Endodermal cell (in vitro differentiated cells): ENCODE measurements at regions not wholly inside any gene's neighbourhood (a gene's known extent, or its start where the extent isn't known, plus 50 kb on each side); places are given as distances from the start of the nearest gene placed in this dataset.

Source experiments
- DNase-seq: peaks from one replicate; pipeline ENCODE4 v3.0.0-alpha.2; 2017
- H3K27ac ChIP-seq: 2 replicates; pipeline ENCODE4 v1.5.1; 2013; ENCODE audit warnings: mild to moderate bottlenecking, low read depth, low read length, moderate library complexity
- H3K27me3 ChIP-seq: 2 replicates; pipeline ENCODE4 v1.6.1; 2013; ENCODE audit warnings: mild to moderate bottlenecking, low read length, moderate library complexity; ENCODE audit not compliant: insufficient read depth, control insufficient read depth, poor library complexity, severe bottlenecking
- H3K36me3 ChIP-seq: 2 replicates; pipeline ENCODE4 v1.7.0; 2013; ENCODE audit warnings: mild to moderate bottlenecking, low read length, moderate library complexity; ENCODE audit not compliant: control insufficient read depth, insufficient read depth
- H3K4me1 ChIP-seq: one replicate; pipeline ENCODE4 v1.7.0; 2013; ENCODE audit warnings: low read length; ENCODE audit not compliant: control insufficient read depth, insufficient read depth
- H3K4me3 ChIP-seq: 2 replicates; pipeline ENCODE4 v1.5.1; 2013; ENCODE audit warnings: mild to moderate bottlenecking, low read length, moderate library complexity
- H3K9ac ChIP-seq: 2 replicates; pipeline ENCODE4 v1.6.1; 2013; ENCODE audit warnings: mild to moderate bottlenecking, low read length, moderate library complexity; ENCODE audit not compliant: poor library complexity, severe bottlenecking; ENCODE audit errors: extremely low read depth
- H3K9me3 ChIP-seq: 2 replicates; pipeline ENCODE4 v1.6.1; 2013; ENCODE audit warnings: mild to moderate bottlenecking, low read length, moderate library complexity; ENCODE audit not compliant: control insufficient read depth
- H3K27ac Mint-ChIP-seq: 2 replicates; pipeline ENCODE4 v1.8.0; 2020; ENCODE audit warnings: mixed read lengths
- H3K27me3 Mint-ChIP-seq: 2 replicates; pipeline ENCODE4 v1.8.0; 2021; ENCODE audit warnings: mild to moderate bottlenecking, mixed read lengths; ENCODE audit not compliant: insufficient read depth
- H3K36me3 Mint-ChIP-seq: 2 replicates; pipeline ENCODE4 v1.8.0; 2020; ENCODE audit warnings: low read depth, mixed read lengths
- H3K4me1 Mint-ChIP-seq: 2 replicates; pipeline ENCODE4 v1.8.0; 2020; ENCODE audit warnings: mixed read lengths
- H3K4me3 Mint-ChIP-seq: 2 replicates; pipeline ENCODE4 v1.8.0; 2020; ENCODE audit warnings: mild to moderate bottlenecking, moderate library complexity, mixed read lengths
- H3K9me3 Mint-ChIP-seq: 2 replicates; pipeline ENCODE4 v1.8.0; 2020; ENCODE audit warnings: mild to moderate bottlenecking, mixed read lengths
- WGBS, 2 experiments: methylation state at CpG; one replicate each; pipeline versions ENCODE4 v1.1.5 to v1.1.7; 2013; ENCODE audit warnings: missing lambda C conversion rate in 2 of 2, mixed read lengths in 1 of 2; ENCODE audit not compliant: insufficient coverage in 1 of 2, insufficient read length in 1 of 2; 5-methylcytosine and 5-hydroxymethylcytosine counted together
- TF ChIP-seq, protein P1 (sequence below): fragments of 200-600 bp; sonication (generic); conservative IDR thresholded peaks from 2 replicates; pipeline ENCODE4 v1.5.0; 2021; ENCODE audit warnings: antibody characterized with exemption, mild to moderate bottlenecking

- H3K4me1 Mint-ChIP-seq = no peaks in the 10 kb centered on the region
- Histone ChIP-seq H3K27me3 (peaks cover 29% of the 10 kb centered on the region), H3K9me3 (no peaks in the 10 kb centered on the region), H3K4me1 (no peaks in the 10 kb centered on the region), H3K4me3 (no peak overlapping the region), H3K27ac (no peak overlapping the region), H3K9ac (no peak overlapping the region), H3K36me3 (no peaks in the 10 kb centered on the region)
- H3K9me3 Mint-ChIP-seq = no peaks in the 10 kb centered on the region
- no peaks in the 10 kb centered on the region for H3K36me3 Mint-ChIP-seq
- DNase-seq = no peak
- WGBS, 2 experiments = 85 to 86% methylated on average over 2 of the region's 2 CpGs
- TF ChIP-seq, protein P1, sequence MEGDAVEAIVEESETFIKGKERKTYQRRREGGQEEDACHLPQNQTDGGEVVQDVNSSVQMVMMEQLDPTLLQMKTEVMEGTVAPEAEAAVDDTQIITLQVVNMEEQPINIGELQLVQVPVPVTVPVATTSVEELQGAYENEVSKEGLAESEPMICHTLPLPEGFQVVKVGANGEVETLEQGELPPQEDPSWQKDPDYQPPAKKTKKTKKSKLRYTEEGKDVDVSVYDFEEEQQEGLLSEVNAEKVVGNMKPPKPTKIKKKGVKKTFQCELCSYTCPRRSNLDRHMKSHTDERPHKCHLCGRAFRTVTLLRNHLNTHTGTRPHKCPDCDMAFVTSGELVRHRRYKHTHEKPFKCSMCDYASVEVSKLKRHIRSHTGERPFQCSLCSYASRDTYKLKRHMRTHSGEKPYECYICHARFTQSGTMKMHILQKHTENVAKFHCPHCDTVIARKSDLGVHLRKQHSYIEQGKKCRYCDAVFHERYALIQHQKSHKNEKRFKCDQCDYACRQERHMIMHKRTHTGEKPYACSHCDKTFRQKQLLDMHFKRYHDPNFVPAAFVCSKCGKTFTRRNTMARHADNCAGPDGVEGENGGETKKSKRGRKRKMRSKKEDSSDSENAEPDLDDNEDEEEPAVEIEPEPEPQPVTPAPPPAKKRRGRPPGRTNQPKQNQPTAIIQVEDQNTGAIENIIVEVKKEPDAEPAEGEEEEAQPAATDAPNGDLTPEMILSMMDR = no peak
- no peak overlapping the region for H3K27ac Mint-ChIP-seq
- H3K27me3 Mint-ChIP-seq = peaks cover 47% of the 10 kb centered on the region
- no peak overlapping the region for H3K4me3 Mint-ChIP-seq
Observed at GRCh38 chr16:26742040-26742439, 324.7 kb upstream of the C16orf82 start.

DNA sequence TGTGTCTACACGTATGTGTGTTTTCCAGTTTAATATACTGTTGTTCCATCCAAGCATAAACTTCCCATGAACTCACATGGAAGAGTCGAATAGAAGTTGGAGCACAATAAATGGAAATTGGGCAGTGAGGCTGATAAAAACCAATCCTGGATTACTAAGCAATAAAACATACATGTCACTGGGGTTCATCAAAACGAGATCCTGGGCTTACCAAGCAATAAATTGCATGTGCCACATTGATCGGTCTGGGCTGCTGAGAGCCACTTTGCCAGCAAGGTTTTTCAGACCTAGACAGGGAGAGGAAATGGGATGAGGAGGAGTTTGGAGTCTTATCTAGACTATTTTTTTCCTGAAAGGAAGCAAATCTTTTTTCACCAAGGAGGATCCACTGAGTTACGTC, 322.3 kb upstream of the C16orf82 start:
- Mint-ChIP-seq H3K4me3 (no peak overlapping the region), H3K9me3 (no peaks in the 10 kb centered on the region), H3K36me3 (no peaks in the 10 kb centered on the region), H3K27me3 (peaks cover 70% of the 10 kb centered on the region), H3K4me1 (no peaks in the 10 kb centered on the region), H3K27ac (no peak overlapping the region)
- Histone ChIP-seq H3K27me3 (peaks cover 53% of the 10 kb centered on the region), H3K9ac (no peak overlapping the region), H3K4me3 (no peak overlapping the region), H3K4me1 (no peaks in the 10 kb centered on the region), H3K36me3 (no peaks in the 10 kb centered on the region), H3K27ac (no peak overlapping the region), H3K9me3 (no peaks in the 10 kb centered on the region)
- 87 to 92% methylated on average over 3 to 5 of the region's 5 CpGs for WGBS, 2 experiments
- DNase-seq = no peak
- TF ChIP-seq, protein P1 = no peak

DNA sequence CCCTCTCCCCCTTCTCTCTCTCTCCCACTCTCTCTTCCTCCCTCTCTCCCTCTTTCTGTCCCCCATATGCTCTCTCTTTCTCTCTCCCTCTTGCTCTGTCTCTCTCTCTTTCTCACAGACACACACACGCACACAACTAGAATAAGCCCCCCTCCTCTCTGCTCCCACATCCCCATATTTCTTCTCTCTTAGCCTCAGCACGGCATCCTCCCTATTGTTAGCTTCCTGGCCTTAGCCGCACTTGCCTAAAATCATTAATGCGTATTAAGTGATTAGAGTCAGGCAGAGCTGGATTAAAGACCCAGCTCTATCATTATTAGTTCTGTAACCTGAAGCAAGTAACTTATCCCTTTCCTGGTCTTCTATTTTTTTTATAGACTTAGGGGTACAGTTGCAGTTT, 319.0 kb upstream of the C16orf82 start:
- H3K36me3 Mint-ChIP-seq = no peaks in the 10 kb centered on the region
- H3K4me3 ChIP-seq = no peak overlapping the region

More for the DNA sequence above, 319.0 kb upstream of the C16orf82 start:
- no peak overlapping the region for H3K9ac ChIP-seq
- 46 to 64% methylated on average over 4 of the region's 4 CpGs for WGBS, 2 experiments
- no peaks in the 10 kb centered on the region for H3K36me3 ChIP-seq
- no peaks in the 10 kb centered on the region for H3K9me3 Mint-ChIP-seq
- H3K9me3 ChIP-seq = no peaks in the 10 kb centered on the region
- no peak overlapping the region for H3K27ac Mint-ChIP-seq
- no peak overlapping the region for H3K4me3 Mint-ChIP-seq
- no peak overlapping the region for H3K27ac ChIP-seq
- DNase-seq = no peak
- TF ChIP-seq, protein P1 = no peak
- H3K4me1 Mint-ChIP-seq = peaks cover 11% of the 10 kb centered on the region
- peaks cover 93% of the 10 kb centered on the region for H3K27me3 Mint-ChIP-seq
- H3K27me3 ChIP-seq = peaks cover 64% of the 10 kb centered on the region
- peaks cover 2% of the 10 kb centered on the region for H3K4me1 ChIP-seq
